Activated T-helper 1 cell treated with Interleukin-2 at 50 U/mL for 16 hours (primary cell): ENCODE measurements at regions not wholly inside any gene's neighbourhood (a gene's known extent, or its start where the extent isn't known, plus 50 kb on each side); places are given as distances from the start of the nearest gene placed in this dataset.
"Not testable (repeated sequence)": the region's sequence is repeated elsewhere in the genome, so short reads cannot be mapped to it uniquely, and the experiment has no call there.

Experiments used
- DNase-seq: peaks from one replicate; pipeline ENCODE4 v3.0.0-alpha.2; 2020; ENCODE audit warnings: low read depth

- DNase-seq: not testable (repeated sequence)
These were observed 136.5 kb downstream of the ZNF92 start for GRCh38 chr7:65510187-65510538.

- DNase-seq: not testable (repeated sequence)
These were observed 146.1 kb downstream of the ZNF92 start for GRCh38 chr7:65519751-65520150.

- DNase-seq: not testable (repeated sequence)
These were observed 172.0 kb downstream of the ZNF92 start for GRCh38 chr7:65545465-65546161.

- DNase-seq: not testable (repeated sequence)
These were observed 176.2 kb downstream of the ZNF92 start for GRCh38 chr7:65549589-65550443.

GRCh38 chr7:65550444-65550809 is 176.8 kb downstream of the ZNF92 start:
- DNase-seq: not testable (repeated sequence)

GRCh38 chr7:65551042-65551441 is 177.4 kb downstream of the ZNF92 start:
- not testable (repeated sequence) for DNase-seq

GRCh38 chr7:65554553-65555476 is 181.2 kb downstream of the ZNF92 start:
- not testable (repeated sequence) for DNase-seq

GRCh38 chr7:65558584-65558983 is 184.9 kb downstream of the ZNF92 start:
- DNase-seq: not testable (repeated sequence)

GRCh38 chr7:65561786-65562372 is 188.2 kb downstream of the ZNF92 start:
- DNase-seq: not testable (repeated sequence)

- DNase-seq: not testable (repeated sequence)
These were observed 188.9 kb downstream of the ZNF92 start for GRCh38 chr7:65562522-65562921.

- DNase-seq: not testable (repeated sequence)
These were observed 189.7 kb downstream of the ZNF92 start for GRCh38 chr7:65563333-65563732.

GRCh38 chr7:65568226-65568625 is 194.6 kb downstream of the ZNF92 start:
- not testable (repeated sequence) for DNase-seq

- not testable (repeated sequence) for DNase-seq
These were observed 197.3 kb downstream of the ZNF92 start for GRCh38 chr7:65570990-65571389.

GRCh38 chr7:65572581-65572980 is 198.9 kb downstream of the ZNF92 start:
- DNase-seq: not testable (repeated sequence)

- DNase-seq: not testable (repeated sequence)
These were observed 202.7 kb downstream of the ZNF92 start for GRCh38 chr7:65576370-65576769.

- not testable (repeated sequence) for DNase-seq
These were observed 209.0 kb downstream of the ZNF92 start for GRCh38 chr7:65582518-65583119.

GRCh38 chr7:65602495-65602894 is 228.8 kb downstream of the ZNF92 start:
- not testable (repeated sequence) for DNase-seq

GRCh38 chr7:65609131-65609530 is 235.5 kb downstream of the ZNF92 start:
- no peak for DNase-seq

- DNase-seq: not testable (repeated sequence)
These were observed 240.1 kb downstream of the ZNF92 start for GRCh38 chr7:65613644-65614289.

GRCh38 chr7:65616111-65616510 is 242.5 kb downstream of the ZNF92 start:
- DNase-seq: not testable (repeated sequence)

- not testable (repeated sequence) for DNase-seq
These were observed 246.6 kb downstream of the ZNF92 start for GRCh38 chr7:65620216-65620615.
